Liver (tissue), 8 donors: ENCODE measurements at regions not wholly inside any gene's neighbourhood (a gene's known extent, or its start where the extent isn't known, plus 50 kb on each side); places are given as distances from the start of the nearest gene placed in this dataset.
A peak's percentile ranks its signal among the peaks of the same experiment; 100 is the strongest.

Experiments used
- DNase-seq: peaks from one replicate; pipeline ENCODE4 v3.0.0-alpha.2; 2017; ENCODE audit warnings: low spot score
- H3K27ac ChIP-seq, 2 donors: one replicate each; pipeline ENCODE4 v1.7.0; 2013; ENCODE audit warnings: inconsistent platforms in 2 of 2, low read length in 2 of 2, control low read depth in 1 of 2, low read depth in 1 of 2, mild to moderate bottlenecking in 1 of 2
- H3K27me3 ChIP-seq, 4 donors: one replicate each; pipeline versions ENCODE4 v1.6.1 to v1.7.0; 2013; ENCODE audit warnings: low read length in 3 of 4, inconsistent platforms in 1 of 4, mild to moderate bottlenecking in 1 of 4, moderate library complexity in 1 of 4; ENCODE audit not compliant: control insufficient read depth in 4 of 4, insufficient read depth in 4 of 4
- H3K36me3 ChIP-seq, 4 donors: one replicate each; pipeline versions ENCODE4 v1.6.1 to v1.7.0; 2013; ENCODE audit warnings: low read length in 3 of 4, mild to moderate bottlenecking in 3 of 4, low read depth in 1 of 4, moderate library complexity in 1 of 4; ENCODE audit not compliant: control insufficient read depth in 4 of 4, insufficient read depth in 3 of 4
- H3K4me1 ChIP-seq, 4 donors: one replicate each; pipeline versions ENCODE4 v1.6.1 to v1.7.0; 2013; ENCODE audit warnings: low read length in 3 of 4, mild to moderate bottlenecking in 3 of 4, moderate library complexity in 1 of 4; ENCODE audit not compliant: control insufficient read depth in 4 of 4, insufficient read depth in 4 of 4
- H3K4me3 ChIP-seq, 3 donors: one replicate each; pipeline versions ENCODE4 v1.6.1 to v1.7.0; 2013; ENCODE audit warnings: low read length in 3 of 3, control low read depth in 1 of 3, low read depth in 1 of 3, mild to moderate bottlenecking in 1 of 3
- H3K9ac ChIP-seq, 2 donors: one replicate each; pipeline ENCODE4 v1.7.0; 2013; ENCODE audit warnings: low read length in 2 of 2, mild to moderate bottlenecking in 2 of 2, moderate library complexity in 2 of 2, control low read depth in 1 of 2, low read depth in 1 of 2
- H3K9me3 ChIP-seq, 4 donors: one replicate each; pipeline versions ENCODE4 v1.6.1 to v1.7.0; 2013; ENCODE audit warnings: low read length in 3 of 4; ENCODE audit not compliant: control insufficient read depth in 4 of 4
- ATF3 ChIP-seq: IDR thresholded peaks from 2 replicates; pipeline ENCODE4 v1.6.1; 2016; ENCODE audit warnings: antibody characterized with exemption
- CTCF ChIP-seq: fragments of 150-350 bp; IDR thresholded peaks from 2 replicates; pipeline ENCODE4 v1.5.1; 2017; ENCODE audit warnings: improper control_type of control experiment, low read depth, low read length; ENCODE audit not compliant: missing input control
- EGR1 ChIP-seq, 2 donors: IDR thresholded peaks; 2 replicates each; pipeline ENCODE4 v1.6.1; 2016 to 2018; ENCODE audit warnings: antibody characterized with exemption in 2 of 2, low read depth in 2 of 2
- FOXA1 ChIP-seq: IDR thresholded peaks from 2 replicates; pipeline ENCODE4 v1.6.1; 2016; ENCODE audit warnings: antibody characterized with exemption
- FOXA2 ChIP-seq: IDR thresholded peaks from 2 replicates; pipeline ENCODE4 v1.6.1; 2016; ENCODE audit warnings: antibody characterized with exemption
- GABPA ChIP-seq, 2 donors: IDR thresholded peaks in 1 of 2; conservative IDR thresholded peaks in 1 of 2; 2 replicates each; pipeline ENCODE4 v1.6.1; 2016; ENCODE audit warnings: antibody characterized with exemption in 2 of 2, mild to moderate bottlenecking in 1 of 2, moderate library complexity in 1 of 2
- HNF4A ChIP-seq, 2 donors: conservative IDR thresholded peaks; 2 replicates each; pipeline ENCODE4 v1.6.1; 2016; ENCODE audit warnings: antibody characterized with exemption in 2 of 2, mild to moderate bottlenecking in 2 of 2
- HNF4G ChIP-seq: IDR thresholded peaks from 2 replicates; pipeline ENCODE4 v1.6.1; 2016; ENCODE audit warnings: antibody characterized with exemption
- JUND ChIP-seq, 2 donors: IDR thresholded peaks; 2 replicates each; pipeline ENCODE4 v1.6.1; 2016; ENCODE audit warnings: antibody characterized with exemption in 2 of 2
- MAX ChIP-seq: IDR thresholded peaks from 2 replicates; pipeline ENCODE4 v1.6.1; 2016; ENCODE audit warnings: antibody characterized with exemption
- NR2F2 ChIP-seq: IDR thresholded peaks from 2 replicates; pipeline ENCODE4 v1.6.1; 2016; ENCODE audit warnings: antibody characterized with exemption
- RAD21 ChIP-seq, 2 donors: IDR thresholded peaks; 2 replicates each; pipeline ENCODE4 v1.6.1; 2016; ENCODE audit warnings: antibody characterized with exemption in 2 of 2, mild to moderate bottlenecking in 2 of 2
- RXRA ChIP-seq, 2 donors: IDR thresholded peaks; 2 replicates each; pipeline ENCODE4 v1.6.1; 2017 to 2018; ENCODE audit warnings: antibody characterized with exemption in 2 of 2, mild to moderate bottlenecking in 1 of 2
- SP1 ChIP-seq: IDR thresholded peaks from 2 replicates; pipeline ENCODE4 v1.6.1; 2018; ENCODE audit warnings: antibody characterized with exemption, mild to moderate bottlenecking
- TAF1 ChIP-seq: conservative IDR thresholded peaks from 2 replicates; pipeline ENCODE4 v1.6.1; 2016; ENCODE audit warnings: antibody characterized with exemption, mild to moderate bottlenecking
- YY1 ChIP-seq: IDR thresholded peaks from 2 replicates; pipeline ENCODE4 v1.6.1; 2016; ENCODE audit warnings: antibody characterized with exemption, mild to moderate bottlenecking
- WGBS: extraction: QIAGEN DNeasy Blood & Tissue Kit; methylation state at CpG from one replicate; pipeline ENCODE4 v1.1.7; 2013; 5-methylcytosine and 5-hydroxymethylcytosine counted together
- TF ChIP-seq, protein P1 (sequence below): IDR thresholded peaks from 2 replicates; pipeline ENCODE4 v1.6.1; 2016; ENCODE audit warnings: antibody characterized with exemption, mild to moderate bottlenecking
- TF ChIP-seq, protein P2 (sequence below): IDR thresholded peaks from 2 replicates; pipeline ENCODE4 v1.6.1; 2016; ENCODE audit warnings: antibody characterized with exemption
- donor health status: healthy.
- donor health status: healthy.
- donor health status: healthy.
- donor health status: healthy.
- donor health status: healthy.

GRCh38 chr4:81595798-81596610, 124.3 kb upstream of the RASGEF1B start:
- Histone ChIP-seq H3K9ac (no peak overlapping the region), H3K4me1 (peaks cover 2 to 36% (median 14%) of the 10 kb centered on the region in 4 donors), H3K4me3 (no peak overlapping the region), H3K27ac (no peak overlapping the region), H3K27me3 (no peaks in the 10 kb centered on the region), H3K36me3 (no peaks in the 10 kb centered on the region), H3K9me3 (peaks cover 0 to 6% (median 1%) of the 10 kb centered on the region in 4 donors)
- TF ChIP-seq ATF3 (no peak), TAF1 (peak; percentile 53), HNF4A (conservative IDR thresholded peaks at IDR 0.05) (peak; percentile 53 to 59), JUND (IDR thresholded peaks at IDR 0.05) (no peak), EGR1 (IDR thresholded peaks at IDR 0.05; ENCODE audit: low read depth in 2 of 2) (peak in 1 of 2 donors; percentile 75), RAD21 (IDR thresholded peaks at IDR 0.05) (peak; percentile 42 to 63), MAX (no peak), RXRA (IDR thresholded peaks at IDR 0.05) (peak; percentile 44 to 46), FOXA2 (no peak), YY1 (peak; percentile 45), FOXA1 (peak; percentile 28), CTCF (no peak), GABPA (IDR thresholded peaks at IDR 0.05 in 1 of 2, conservative IDR thresholded peaks at IDR 0.05 in 1 of 2) (no peak), NR2F2 (no peak), SP1 (peak; percentile 67), HNF4G (no peak)
- TF ChIP-seq, protein P1, sequence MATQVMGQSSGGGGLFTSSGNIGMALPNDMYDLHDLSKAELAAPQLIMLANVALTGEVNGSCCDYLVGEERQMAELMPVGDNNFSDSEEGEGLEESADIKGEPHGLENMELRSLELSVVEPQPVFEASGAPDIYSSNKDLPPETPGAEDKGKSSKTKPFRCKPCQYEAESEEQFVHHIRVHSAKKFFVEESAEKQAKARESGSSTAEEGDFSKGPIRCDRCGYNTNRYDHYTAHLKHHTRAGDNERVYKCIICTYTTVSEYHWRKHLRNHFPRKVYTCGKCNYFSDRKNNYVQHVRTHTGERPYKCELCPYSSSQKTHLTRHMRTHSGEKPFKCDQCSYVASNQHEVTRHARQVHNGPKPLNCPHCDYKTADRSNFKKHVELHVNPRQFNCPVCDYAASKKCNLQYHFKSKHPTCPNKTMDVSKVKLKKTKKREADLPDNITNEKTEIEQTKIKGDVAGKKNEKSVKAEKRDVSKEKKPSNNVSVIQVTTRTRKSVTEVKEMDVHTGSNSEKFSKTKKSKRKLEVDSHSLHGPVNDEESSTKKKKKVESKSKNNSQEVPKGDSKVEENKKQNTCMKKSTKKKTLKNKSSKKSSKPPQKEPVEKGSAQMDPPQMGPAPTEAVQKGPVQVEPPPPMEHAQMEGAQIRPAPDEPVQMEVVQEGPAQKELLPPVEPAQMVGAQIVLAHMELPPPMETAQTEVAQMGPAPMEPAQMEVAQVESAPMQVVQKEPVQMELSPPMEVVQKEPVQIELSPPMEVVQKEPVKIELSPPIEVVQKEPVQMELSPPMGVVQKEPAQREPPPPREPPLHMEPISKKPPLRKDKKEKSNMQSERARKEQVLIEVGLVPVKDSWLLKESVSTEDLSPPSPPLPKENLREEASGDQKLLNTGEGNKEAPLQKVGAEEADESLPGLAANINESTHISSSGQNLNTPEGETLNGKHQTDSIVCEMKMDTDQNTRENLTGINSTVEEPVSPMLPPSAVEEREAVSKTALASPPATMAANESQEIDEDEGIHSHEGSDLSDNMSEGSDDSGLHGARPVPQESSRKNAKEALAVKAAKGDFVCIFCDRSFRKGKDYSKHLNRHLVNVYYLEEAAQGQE = peak; percentile 23
- TF ChIP-seq, protein P2, sequence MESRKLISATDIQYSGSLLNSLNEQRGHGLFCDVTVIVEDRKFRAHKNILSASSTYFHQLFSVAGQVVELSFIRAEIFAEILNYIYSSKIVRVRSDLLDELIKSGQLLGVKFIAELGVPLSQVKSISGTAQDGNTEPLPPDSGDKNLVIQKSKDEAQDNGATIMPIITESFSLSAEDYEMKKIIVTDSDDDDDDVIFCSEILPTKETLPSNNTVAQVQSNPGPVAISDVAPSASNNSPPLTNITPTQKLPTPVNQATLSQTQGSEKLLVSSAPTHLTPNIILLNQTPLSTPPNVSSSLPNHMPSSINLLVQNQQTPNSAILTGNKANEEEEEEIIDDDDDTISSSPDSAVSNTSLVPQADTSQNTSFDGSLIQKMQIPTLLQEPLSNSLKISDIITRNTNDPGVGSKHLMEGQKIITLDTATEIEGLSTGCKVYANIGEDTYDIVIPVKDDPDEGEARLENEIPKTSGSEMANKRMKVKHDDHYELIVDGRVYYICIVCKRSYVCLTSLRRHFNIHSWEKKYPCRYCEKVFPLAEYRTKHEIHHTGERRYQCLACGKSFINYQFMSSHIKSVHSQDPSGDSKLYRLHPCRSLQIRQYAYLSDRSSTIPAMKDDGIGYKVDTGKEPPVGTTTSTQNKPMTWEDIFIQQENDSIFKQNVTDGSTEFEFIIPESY = peak; percentile 36
- no peak for DNase-seq
- WGBS = 41% methylated on average over 5 of the region's 5 CpGs
